Osteoblast (primary cell): ENCODE measurements at regions not wholly inside any gene's neighbourhood (a gene's known extent, or its start where the extent isn't known, plus 50 kb on each side); places are given as distances from the start of the nearest gene placed in this dataset.
"Not testable (repeated sequence)": the region's sequence is repeated elsewhere in the genome, so short reads cannot be mapped to it uniquely, and the experiment has no call there.

ENCODE experiments used
- DNase-seq: peaks from one replicate; pipeline ENCODE4 v3.0.0; 2011; ENCODE audit warnings: low spot score, mixed read lengths; ENCODE audit not compliant: insufficient read length; ENCODE audit errors: missing footprints
- H2AFZ ChIP-seq: 2 replicates; pipeline ENCODE4 v1.6.0; 2011; ENCODE audit warnings: mild to moderate bottlenecking, low read length
- H3K27ac ChIP-seq: 2 replicates; pipeline ENCODE4 v1.5.1; 2011; ENCODE audit warnings: mild to moderate bottlenecking, low read depth, low read length, moderate library complexity
- H3K27me3 ChIP-seq: 2 replicates; pipeline ENCODE4 v1.6.0; 2012; ENCODE audit warnings: mild to moderate bottlenecking, control low read depth, inconsistent platforms, low read length, moderate library complexity; ENCODE audit not compliant: insufficient read depth
- H3K36me3 ChIP-seq: 2 replicates; pipeline ENCODE4 v1.5.1; 2011; ENCODE audit warnings: mild to moderate bottlenecking, low read length, control low read depth, moderate library complexity; ENCODE audit not compliant: insufficient read depth
- H3K4me1 ChIP-seq: 2 replicates; pipeline ENCODE4 v1.5.1; 2011; ENCODE audit warnings: mild to moderate bottlenecking, low read length, control low read depth, moderate library complexity; ENCODE audit not compliant: insufficient read depth
- H3K4me2 ChIP-seq: 2 replicates; pipeline ENCODE4 v1.6.0; 2011; ENCODE audit warnings: mild to moderate bottlenecking, low read length; ENCODE audit not compliant: insufficient read depth
- H3K4me3 ChIP-seq: fragments of 200-600 bp; sonication (generic); 3 replicates; pipeline ENCODE4 v1.5.1; 2012; ENCODE audit warnings: mild to moderate bottlenecking, low read length, inconsistent platforms; ENCODE audit not compliant: insufficient read depth
- H3K79me2 ChIP-seq: 2 replicates; pipeline ENCODE4 v1.6.0; 2012; ENCODE audit warnings: mild to moderate bottlenecking, low read length, control low read depth, inconsistent platforms; ENCODE audit not compliant: insufficient read depth
- H3K9me3 ChIP-seq: 2 replicates; pipeline ENCODE4 v1.5.1; 2011; ENCODE audit warnings: low read depth, low read length, control low read depth
- H4K20me1 ChIP-seq: 2 replicates; pipeline ENCODE4 v1.6.0; 2012; ENCODE audit warnings: mild to moderate bottlenecking, low read length, control low read depth; ENCODE audit not compliant: insufficient read depth
- TF ChIP-seq, protein P1 (sequence below): IDR thresholded peaks from 2 replicates; pipeline ENCODE4 v1.5.1; 2011; ENCODE audit warnings: mild to moderate bottlenecking, low read depth, low read length, moderate library complexity; ENCODE audit errors: extremely low read depth

DNA sequence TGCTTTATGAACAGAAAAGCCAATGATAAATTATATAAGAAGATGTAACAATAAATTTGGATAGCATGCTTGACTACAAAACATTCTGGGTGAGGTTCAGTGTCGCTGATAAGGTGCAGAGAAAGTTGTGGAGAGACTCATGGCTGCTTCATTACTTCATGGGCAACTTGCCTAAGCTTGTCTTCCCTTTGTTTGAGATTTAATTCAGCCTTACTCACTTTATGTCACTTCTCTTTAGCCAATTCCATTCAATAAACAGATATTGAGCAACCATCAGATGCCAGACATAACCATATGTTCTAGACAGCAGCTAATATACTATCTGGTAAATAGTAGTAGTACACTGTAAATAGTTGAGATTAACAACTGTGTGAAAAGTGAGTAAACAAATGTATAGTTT, 401.5 kb upstream of the FRG2C start:
- no peak overlapping the region for H3K27ac ChIP-seq
- H3K4me1 ChIP-seq: no peaks in the 10 kb centered on the region
- TF ChIP-seq, protein P1, sequence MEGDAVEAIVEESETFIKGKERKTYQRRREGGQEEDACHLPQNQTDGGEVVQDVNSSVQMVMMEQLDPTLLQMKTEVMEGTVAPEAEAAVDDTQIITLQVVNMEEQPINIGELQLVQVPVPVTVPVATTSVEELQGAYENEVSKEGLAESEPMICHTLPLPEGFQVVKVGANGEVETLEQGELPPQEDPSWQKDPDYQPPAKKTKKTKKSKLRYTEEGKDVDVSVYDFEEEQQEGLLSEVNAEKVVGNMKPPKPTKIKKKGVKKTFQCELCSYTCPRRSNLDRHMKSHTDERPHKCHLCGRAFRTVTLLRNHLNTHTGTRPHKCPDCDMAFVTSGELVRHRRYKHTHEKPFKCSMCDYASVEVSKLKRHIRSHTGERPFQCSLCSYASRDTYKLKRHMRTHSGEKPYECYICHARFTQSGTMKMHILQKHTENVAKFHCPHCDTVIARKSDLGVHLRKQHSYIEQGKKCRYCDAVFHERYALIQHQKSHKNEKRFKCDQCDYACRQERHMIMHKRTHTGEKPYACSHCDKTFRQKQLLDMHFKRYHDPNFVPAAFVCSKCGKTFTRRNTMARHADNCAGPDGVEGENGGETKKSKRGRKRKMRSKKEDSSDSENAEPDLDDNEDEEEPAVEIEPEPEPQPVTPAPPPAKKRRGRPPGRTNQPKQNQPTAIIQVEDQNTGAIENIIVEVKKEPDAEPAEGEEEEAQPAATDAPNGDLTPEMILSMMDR: no peak
- no peak for DNase-seq
- H4K20me1 ChIP-seq: no peaks in the 10 kb centered on the region
- no peak overlapping the region for H3K4me3 ChIP-seq
- H3K79me2 ChIP-seq: no peaks in the 10 kb centered on the region
- no peaks in the 10 kb centered on the region for H3K9me3 ChIP-seq
- no peak overlapping the region for H2AFZ ChIP-seq
- no peak overlapping the region for H3K4me2 ChIP-seq
- H3K36me3 ChIP-seq: no peaks in the 10 kb centered on the region
- H3K27me3 ChIP-seq: peaks cover 5% of the 10 kb centered on the region

- Histone ChIP-seq H3K36me3 (no peaks in the 10 kb centered on the region), H3K27ac (no peak overlapping the region), H3K9me3 (no peaks in the 10 kb centered on the region), H3K27me3 (peaks cover 5% of the 10 kb centered on the region), H2AFZ (no peak overlapping the region), H3K79me2 (no peaks in the 10 kb centered on the region), H3K4me3 (no peak overlapping the region), H3K4me2 (no peak overlapping the region), H4K20me1 (no peaks in the 10 kb centered on the region), H3K4me1 (no peaks in the 10 kb centered on the region)
- no peak for DNase-seq
- TF ChIP-seq, protein P1: no peak
These were observed 398.2 kb upstream of the FRG2C start for GRCh38 chr3:75265897-75266296.

- H3K27ac ChIP-seq, H3K4me1 ChIP-seq, H4K20me1 ChIP-seq: not testable (repeated sequence)
These were observed 395.6 kb upstream of the FRG2C start for GRCh38 chr3:75268576-75268975.

GRCh38 chr3:75272237-75272636, 391.9 kb upstream of the FRG2C start:
- not testable (repeated sequence) for H3K36me3 ChIP-seq, H4K20me1 ChIP-seq, H3K9me3 ChIP-seq, H3K4me3 ChIP-seq, H3K79me2 ChIP-seq, H3K27me3 ChIP-seq, H2AFZ ChIP-seq, H3K4me2 ChIP-seq, H3K27ac ChIP-seq, DNase-seq, H3K4me1 ChIP-seq

More at GRCh38 chr3:75268576-75268975, 395.6 kb upstream of the FRG2C start:
- H3K36me3 ChIP-seq, H3K79me2 ChIP-seq, H3K27me3 ChIP-seq, H3K4me2 ChIP-seq, H3K4me3 ChIP-seq, DNase-seq, H2AFZ ChIP-seq, H3K9me3 ChIP-seq: not testable (repeated sequence)

GRCh38 chr3:75272691-75273090, 391.4 kb upstream of the FRG2C start:
- no peaks in the 10 kb centered on the region for H3K4me1 ChIP-seq
- no peak overlapping the region for H3K4me3 ChIP-seq
- TF ChIP-seq, protein P1: no peak
- H3K9me3 ChIP-seq: no peaks in the 10 kb centered on the region
- H3K27me3 ChIP-seq: peaks cover 2% of the 10 kb centered on the region
- no peaks in the 10 kb centered on the region for H3K36me3 ChIP-seq
- no peak overlapping the region for H2AFZ ChIP-seq
- H3K79me2 ChIP-seq: no peaks in the 10 kb centered on the region
- no peak for DNase-seq
- H3K27ac ChIP-seq: no peak overlapping the region
- no peak overlapping the region for H3K4me2 ChIP-seq
- no peaks in the 10 kb centered on the region for H4K20me1 ChIP-seq

GRCh38 chr3:75285531-75286148, 378.5 kb upstream of the FRG2C start:
- not testable (repeated sequence) for H4K20me1 ChIP-seq, H3K9me3 ChIP-seq, H3K4me2 ChIP-seq, H3K36me3 ChIP-seq, H3K79me2 ChIP-seq, H3K4me3 ChIP-seq, H3K4me1 ChIP-seq, H3K27ac ChIP-seq, H2AFZ ChIP-seq, H3K27me3 ChIP-seq
- DNase-seq: peak; percentile 94

GRCh38 chr3:75288972-75289574, 375.1 kb upstream of the FRG2C start:
- H3K4me1 ChIP-seq, H3K27ac ChIP-seq, DNase-seq, H3K4me2 ChIP-seq, H3K27me3 ChIP-seq, H3K79me2 ChIP-seq, H3K36me3 ChIP-seq, H3K9me3 ChIP-seq, H2AFZ ChIP-seq, H4K20me1 ChIP-seq, H3K4me3 ChIP-seq: not testable (repeated sequence)
